MCF 10A (cell line): ENCODE measurements at regions not wholly inside any gene's neighbourhood (a gene's known extent, or its start where the extent isn't known, plus 50 kb on each side); places are given as distances from the start of the nearest gene placed in this dataset.

ENCODE experiments used
- BruUV-seq: library from RNA; stranded (reverse); fragments of 400-500 nt; replicated peaks from 2 replicates; lab custom pipeline; 2021; lab: Mats Ljungman, UMichigan
- CTCF ChIA-PET: fragments of 300-600 bp; sonication (Branson Sonifier 250); formaldehyde crosslinking; extraction: SDS; loops from one replicate; lab custom pipeline; 2021; ENCODE audit warnings: antibody characterized with exemption, inconsistent platforms; lab: Yijun Ruan, JAX
- POLR2A ChIA-PET: fragments of 300-600, 350-650 bp; sonication (Branson Sonifier 250); formaldehyde crosslinking; extraction: SDS; loops from one replicate; lab custom pipeline; 2020; ENCODE audit warnings: antibody characterized with exemption, inconsistent platforms; lab: Yijun Ruan, JAX
- DNase-seq: peaks from one replicate; pipeline ENCODE4 v3.0.0-alpha.2; 2018; ENCODE audit not compliant: unreplicated experiment
- H3K27ac Mint-ChIP-seq: one replicate; pipeline ENCODE4 v1.8.0; 2022; ENCODE audit warnings: mild to moderate bottlenecking, low read depth, mixed read lengths; ENCODE audit not compliant: unreplicated experiment
- H3K27me3 Mint-ChIP-seq: one replicate; pipeline ENCODE4 v1.8.0; 2022; ENCODE audit warnings: mixed read lengths; ENCODE audit not compliant: insufficient read depth, unreplicated experiment
- H3K36me3 Mint-ChIP-seq: one replicate; pipeline ENCODE4 v1.8.0; 2022; ENCODE audit warnings: mild to moderate bottlenecking, moderate library complexity, mixed read lengths; ENCODE audit not compliant: insufficient read depth, unreplicated experiment
- H3K4me1 Mint-ChIP-seq: one replicate; pipeline ENCODE4 v1.8.0; 2022; ENCODE audit warnings: mixed read lengths; ENCODE audit not compliant: insufficient read depth, unreplicated experiment
- H3K4me3 Mint-ChIP-seq: one replicate; pipeline ENCODE4 v1.8.0; 2022; ENCODE audit warnings: mild to moderate bottlenecking, moderate library complexity, mixed read lengths; ENCODE audit not compliant: unreplicated experiment
- H3K9me3 Mint-ChIP-seq: one replicate; pipeline ENCODE4 v1.8.0; 2022; ENCODE audit warnings: mixed read lengths; ENCODE audit not compliant: unreplicated experiment
- intact Hi-C: fragments of 100-400 bp; cut with micrococcal nuclease; formaldehyde crosslinking; loops from 2 replicates; pipeline ENCODE4 v1.14.1; 2022
- TF ChIP-seq, protein P1 (sequence below): fragments of 200-600 bp; IDR thresholded peaks from one replicate; pipeline ENCODE4 v1.8.0; 2022; ENCODE audit warnings: antibody characterized with exemption, mild to moderate bottlenecking; ENCODE audit not compliant: unreplicated experiment

DNA sequence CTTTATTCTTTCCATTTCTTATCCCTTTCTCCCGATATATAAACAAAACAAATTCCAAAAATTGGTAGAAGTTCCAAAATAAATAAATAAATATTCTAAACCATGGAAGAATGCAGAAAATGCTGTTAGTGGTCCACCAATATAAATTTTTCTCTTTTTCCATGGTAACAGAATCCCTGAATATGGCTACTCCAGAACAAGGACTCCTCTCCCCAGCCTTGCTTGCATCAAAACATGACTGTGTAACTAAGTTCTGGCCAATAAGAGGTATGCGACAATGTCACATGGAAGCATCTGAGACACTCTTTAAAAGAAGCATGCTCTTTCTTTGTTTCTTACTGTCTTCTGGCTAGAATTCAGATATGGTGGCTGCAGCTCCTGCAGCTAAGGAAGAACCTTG is 325.1 kb upstream of the TANK start:
- intact Hi-C loops = no loop called here

DNA sequence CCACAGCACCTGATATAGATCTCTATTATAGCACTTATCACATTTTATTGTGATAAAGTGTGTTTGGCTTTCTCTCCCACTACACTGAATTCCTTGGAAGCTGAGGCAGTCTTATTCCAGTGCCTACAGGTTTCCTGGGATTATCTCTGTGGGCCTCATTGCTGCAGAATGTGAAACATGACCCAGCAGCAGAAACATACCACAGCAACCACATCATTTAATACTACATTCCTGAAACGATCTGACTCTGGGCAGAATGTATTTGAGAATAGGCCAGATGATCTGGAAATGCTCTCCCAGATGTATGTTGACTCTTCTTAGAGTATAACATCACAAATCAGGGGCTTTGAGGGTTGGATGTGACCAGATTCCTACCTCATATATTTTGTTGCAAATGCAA is 323.5 kb upstream of the TANK start:
- CTCF ChIA-PET = no interaction called here
- POLR2A ChIA-PET = interaction anchor here (0.7 kb wide), 1 partner anchor 386 kb away, joined by 3 read pairs; no protein-coding TSS in a partner anchor
- H3K36me3 Mint-ChIP-seq = no peaks in the 10 kb centered on the region

More for the DNA sequence above, 325.1 kb upstream of the TANK start:
- TF ChIP-seq, protein P1, sequence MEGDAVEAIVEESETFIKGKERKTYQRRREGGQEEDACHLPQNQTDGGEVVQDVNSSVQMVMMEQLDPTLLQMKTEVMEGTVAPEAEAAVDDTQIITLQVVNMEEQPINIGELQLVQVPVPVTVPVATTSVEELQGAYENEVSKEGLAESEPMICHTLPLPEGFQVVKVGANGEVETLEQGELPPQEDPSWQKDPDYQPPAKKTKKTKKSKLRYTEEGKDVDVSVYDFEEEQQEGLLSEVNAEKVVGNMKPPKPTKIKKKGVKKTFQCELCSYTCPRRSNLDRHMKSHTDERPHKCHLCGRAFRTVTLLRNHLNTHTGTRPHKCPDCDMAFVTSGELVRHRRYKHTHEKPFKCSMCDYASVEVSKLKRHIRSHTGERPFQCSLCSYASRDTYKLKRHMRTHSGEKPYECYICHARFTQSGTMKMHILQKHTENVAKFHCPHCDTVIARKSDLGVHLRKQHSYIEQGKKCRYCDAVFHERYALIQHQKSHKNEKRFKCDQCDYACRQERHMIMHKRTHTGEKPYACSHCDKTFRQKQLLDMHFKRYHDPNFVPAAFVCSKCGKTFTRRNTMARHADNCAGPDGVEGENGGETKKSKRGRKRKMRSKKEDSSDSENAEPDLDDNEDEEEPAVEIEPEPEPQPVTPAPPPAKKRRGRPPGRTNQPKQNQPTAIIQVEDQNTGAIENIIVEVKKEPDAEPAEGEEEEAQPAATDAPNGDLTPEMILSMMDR = no peak
- no TSS peak for BruUV-seq
- POLR2A ChIA-PET = no interaction called here
- Mint-ChIP-seq H3K27ac (no peak overlapping the region), H3K27me3 (no peaks in the 10 kb centered on the region), H3K4me3 (no peak overlapping the region), H3K36me3 (no peaks in the 10 kb centered on the region), H3K4me1 (peaks cover 13% of the 10 kb centered on the region), H3K9me3 (no peaks in the 10 kb centered on the region)
- CTCF ChIA-PET = no interaction called here
- DNase-seq = no peak

DNA sequence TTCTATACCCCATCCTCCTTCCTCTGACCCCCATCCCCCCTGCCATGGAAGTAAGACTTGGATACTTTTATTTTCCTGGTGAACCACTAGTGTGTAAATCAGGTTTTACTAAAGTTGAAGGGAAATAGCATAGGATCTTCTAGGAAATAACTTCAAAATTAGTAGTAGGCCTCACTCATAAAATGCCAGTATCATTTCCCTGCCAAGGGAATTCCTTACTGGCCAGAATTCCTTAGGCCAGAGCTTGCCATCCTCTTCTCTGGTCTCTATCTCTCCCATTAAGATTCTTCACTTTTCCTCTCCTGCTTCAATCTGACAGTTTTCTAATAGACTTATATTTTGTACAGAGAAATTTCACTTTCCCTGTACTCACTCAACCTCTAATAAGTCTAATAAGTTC is 322.8 kb upstream of the TANK start:
- POLR2A ChIA-PET = no interaction called here
- no peak overlapping the region for H3K27ac Mint-ChIP-seq
- no peak for DNase-seq
- H3K27me3 Mint-ChIP-seq = no peaks in the 10 kb centered on the region
- intact Hi-C loops = no loop called here
- CTCF ChIA-PET = interaction anchor here (0.6 to 0.8 kb wide), 2 partner anchors 192 to 732 kb away, joined by 3 to 5 read pairs; no protein-coding TSS in a partner anchor
- TF ChIP-seq, protein P1 = no peak
- no peaks in the 10 kb centered on the region for H3K9me3 Mint-ChIP-seq
- peaks cover 13% of the 10 kb centered on the region for H3K4me1 Mint-ChIP-seq
- no peaks in the 10 kb centered on the region for H3K36me3 Mint-ChIP-seq
- BruUV-seq = no TSS peak
- no peak overlapping the region for H3K4me3 Mint-ChIP-seq

More for the DNA sequence above, 323.5 kb upstream of the TANK start:
- Mint-ChIP-seq H3K27ac (no peak overlapping the region), H3K4me3 (no peak overlapping the region), H3K27me3 (no peaks in the 10 kb centered on the region), H3K9me3 (no peaks in the 10 kb centered on the region), H3K4me1 (peaks cover 13% of the 10 kb centered on the region)
- intact Hi-C loops = no loop called here
- TF ChIP-seq, protein P1 = no peak
- peak; percentile 16 for DNase-seq
- BruUV-seq = no TSS peak

DNA sequence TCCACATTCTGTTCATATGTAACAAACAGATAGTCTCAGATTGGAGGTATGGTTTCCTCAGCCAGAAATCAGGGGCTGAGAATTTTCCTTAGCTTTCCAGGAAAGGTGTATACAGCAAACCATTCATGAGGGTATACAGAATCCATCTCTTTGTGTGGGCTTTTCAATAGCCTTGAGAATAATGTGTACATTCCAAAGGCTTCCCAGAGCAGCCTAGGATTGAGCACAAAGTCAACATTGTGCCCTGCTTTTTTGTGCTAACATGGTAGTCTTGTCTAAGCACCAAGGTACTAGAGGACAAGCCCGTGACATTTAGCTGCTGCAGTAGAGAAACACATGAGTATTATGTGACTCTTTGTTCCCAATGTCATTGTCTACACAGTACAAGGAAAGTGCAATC is 322.1 kb upstream of the TANK start:
- BruUV-seq = no TSS peak
- Mint-ChIP-seq H3K27ac (no peak overlapping the region), H3K4me1 (peaks cover 13% of the 10 kb centered on the region), H3K9me3 (no peaks in the 10 kb centered on the region), H3K4me3 (no peak overlapping the region), H3K36me3 (no peaks in the 10 kb centered on the region), H3K27me3 (no peaks in the 10 kb centered on the region)
- TF ChIP-seq, protein P1 = no peak
- no peak for DNase-seq
- ChIA-PET POLR2A (no interaction called here), CTCF (interaction anchor here (0.6 to 1.1 kb wide), 4 partner anchors 9 to 733 kb away, joined by 3 to 5 read pairs (median 3); no protein-coding TSS in a partner anchor)
- intact Hi-C loops = no loop called here
